ENCODE measurements at regions not wholly inside any gene's neighbourhood (a gene's known extent, or its start where the extent isn't known, plus 50 kb on each side); places are given as distances from the start of the nearest gene placed in this dataset.

DNA sequence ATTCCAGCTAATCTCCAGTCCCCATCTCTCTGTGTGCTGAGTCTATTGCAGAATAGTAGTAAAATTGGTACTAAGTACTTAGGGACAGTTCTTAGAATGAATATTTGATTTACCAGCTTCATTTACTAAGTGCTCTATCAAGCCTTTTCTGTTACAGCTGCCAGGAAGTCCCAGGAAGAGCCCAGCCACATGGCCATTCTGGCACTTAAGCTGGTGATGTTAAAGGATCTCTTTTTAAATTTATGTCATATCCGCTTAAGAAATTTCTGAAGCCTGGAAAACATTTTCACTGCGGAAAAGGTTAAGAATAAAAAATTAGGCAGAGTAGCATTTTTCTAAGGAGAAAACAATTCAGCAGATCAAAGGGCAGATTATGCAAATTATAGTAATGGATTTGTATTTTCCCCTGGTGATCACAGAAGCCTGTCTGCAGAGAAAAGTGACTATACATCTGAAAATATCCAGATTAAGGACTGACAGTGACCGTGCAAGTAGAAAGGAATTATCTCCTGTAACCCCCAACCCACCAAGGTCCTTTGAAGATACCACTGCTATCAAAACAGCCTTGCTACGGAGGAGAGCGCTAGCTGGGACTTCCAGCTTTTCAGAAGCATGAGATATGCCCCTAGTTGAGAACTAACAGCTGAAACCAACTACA, 260.8 kb downstream of the SH3BP4 start:
- WGBS, 2 donors: 60 to 66% methylated on average over 5 of the region's 5 CpGs
- no peak for DNase-seq
- TF ChIP-seq, protein P1, sequence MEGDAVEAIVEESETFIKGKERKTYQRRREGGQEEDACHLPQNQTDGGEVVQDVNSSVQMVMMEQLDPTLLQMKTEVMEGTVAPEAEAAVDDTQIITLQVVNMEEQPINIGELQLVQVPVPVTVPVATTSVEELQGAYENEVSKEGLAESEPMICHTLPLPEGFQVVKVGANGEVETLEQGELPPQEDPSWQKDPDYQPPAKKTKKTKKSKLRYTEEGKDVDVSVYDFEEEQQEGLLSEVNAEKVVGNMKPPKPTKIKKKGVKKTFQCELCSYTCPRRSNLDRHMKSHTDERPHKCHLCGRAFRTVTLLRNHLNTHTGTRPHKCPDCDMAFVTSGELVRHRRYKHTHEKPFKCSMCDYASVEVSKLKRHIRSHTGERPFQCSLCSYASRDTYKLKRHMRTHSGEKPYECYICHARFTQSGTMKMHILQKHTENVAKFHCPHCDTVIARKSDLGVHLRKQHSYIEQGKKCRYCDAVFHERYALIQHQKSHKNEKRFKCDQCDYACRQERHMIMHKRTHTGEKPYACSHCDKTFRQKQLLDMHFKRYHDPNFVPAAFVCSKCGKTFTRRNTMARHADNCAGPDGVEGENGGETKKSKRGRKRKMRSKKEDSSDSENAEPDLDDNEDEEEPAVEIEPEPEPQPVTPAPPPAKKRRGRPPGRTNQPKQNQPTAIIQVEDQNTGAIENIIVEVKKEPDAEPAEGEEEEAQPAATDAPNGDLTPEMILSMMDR (IDR thresholded peaks at IDR 0.05): no peak
- TF ChIP-seq POLR2A (IDR thresholded peaks at IDR 0.05): no peak
- Histone ChIP-seq H3K27ac (no peak overlapping the region), H3K36me3 (ENCODE audit: low read depth, missing control alignments) (no peaks in the 10 kb centered on the region), H3K4me1 (no peaks in the 10 kb centered on the region), H3K9me3 (no peaks in the 10 kb centered on the region), H3K4me3 (no peak overlapping the region), H3K27me3 (no peaks in the 10 kb centered on the region)
- intact Hi-C loops (cut with DNase I; ENCODE audit: low total_unique reads): no loop called here

DNA sequence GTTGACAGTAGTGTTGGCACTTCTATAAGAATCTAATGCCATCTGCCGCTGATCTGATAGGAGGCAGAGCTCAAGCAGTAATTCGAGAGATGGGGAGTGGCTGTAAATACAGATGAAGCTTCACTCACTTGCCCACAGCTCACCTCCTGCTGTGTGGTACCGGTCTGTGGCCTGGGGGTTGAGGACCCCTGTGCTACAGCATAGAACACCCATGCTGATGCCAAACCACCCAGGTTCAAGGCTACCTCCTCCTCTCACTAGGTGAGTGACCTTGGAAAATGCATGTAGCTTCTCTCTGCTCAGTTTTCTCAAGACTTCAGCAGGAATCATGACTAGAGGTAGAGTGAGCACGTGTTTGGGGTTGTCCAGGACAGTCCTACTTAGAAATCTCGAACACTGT, 263.4 kb downstream of the SH3BP4 start:
- WGBS, 2 donors: 80 to 91% methylated on average over 3 to 5 of the region's 5 CpGs
- Histone ChIP-seq H3K27ac (no peak overlapping the region), H3K27me3 (no peaks in the 10 kb centered on the region), H3K4me1 (no peaks in the 10 kb centered on the region), H3K9me3 (no peaks in the 10 kb centered on the region), H3K4me3 (no peak overlapping the region), H3K36me3 (ENCODE audit: low read depth, missing control alignments) (no peaks in the 10 kb centered on the region)
- TF ChIP-seq, protein P1 (IDR thresholded peaks at IDR 0.05): no peak
- no peak for TF ChIP-seq POLR2A (IDR thresholded peaks at IDR 0.05)
- no peak for DNase-seq
- intact Hi-C loops (cut with DNase I; ENCODE audit: low total_unique reads): no loop called here

DNA sequence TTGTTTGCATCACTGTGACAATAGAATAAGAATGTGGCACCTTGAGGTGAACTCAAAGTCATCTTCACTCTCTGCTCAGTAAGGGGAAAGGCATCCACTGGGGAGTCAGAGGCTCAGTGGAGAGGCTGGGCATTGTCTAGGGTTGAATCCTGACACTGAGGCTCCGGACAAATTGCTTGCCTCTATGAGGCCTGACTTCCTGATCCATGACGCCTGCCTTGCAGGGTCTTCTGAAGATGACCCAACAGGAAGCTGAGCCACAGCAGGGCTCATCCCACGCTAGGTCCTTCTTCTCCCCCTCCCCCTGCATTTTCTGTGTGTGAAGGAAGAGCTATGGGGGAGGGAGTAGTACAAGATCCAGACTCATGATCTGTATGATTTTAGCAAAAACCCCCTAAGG, 265.1 kb downstream of the SH3BP4 start:
- no peaks in the 10 kb centered on the region for H3K27me3 ChIP-seq
- no peaks in the 10 kb centered on the region for H3K4me1 ChIP-seq
- no peaks in the 10 kb centered on the region for H3K36me3 ChIP-seq (ENCODE audit: low read depth, missing control alignments)
- H3K27ac ChIP-seq: no peak overlapping the region
- H3K9me3 ChIP-seq: no peaks in the 10 kb centered on the region
- intact Hi-C loops (cut with DNase I; ENCODE audit: low total_unique reads): no loop called here
- H3K4me3 ChIP-seq: no peak overlapping the region
- no peak for DNase-seq
- WGBS, 2 donors: 52 to 54% methylated on average over 3 of the region's 3 CpGs
- TF ChIP-seq, protein P1 (IDR thresholded peaks at IDR 0.05): no peak
- no peak for TF ChIP-seq POLR2A (IDR thresholded peaks at IDR 0.05)

DNA sequence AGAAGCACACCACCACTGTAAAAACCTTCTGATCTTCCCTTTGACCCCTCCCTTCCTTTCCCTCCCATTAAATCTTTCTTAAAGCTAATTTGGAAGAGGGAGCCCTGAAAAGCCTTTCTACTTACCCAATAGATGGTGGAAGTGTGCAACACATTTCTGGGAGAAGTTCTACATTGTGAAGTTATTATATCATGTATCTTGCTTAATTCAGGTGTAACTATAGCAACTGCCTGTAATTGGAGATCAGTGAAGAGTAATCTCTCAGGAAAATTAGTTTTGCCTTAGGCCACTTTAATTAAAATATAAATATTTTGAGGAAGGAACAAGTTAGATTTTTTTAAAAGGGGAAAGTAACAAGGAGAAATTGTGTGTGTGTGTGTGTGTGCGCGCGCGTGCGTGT, 266.0 kb downstream of the SH3BP4 start:
- Histone ChIP-seq H3K4me3 (no peak overlapping the region), H3K9me3 (no peaks in the 10 kb centered on the region), H3K27ac (no peak overlapping the region), H3K36me3 (ENCODE audit: low read depth, missing control alignments) (no peaks in the 10 kb centered on the region), H3K27me3 (no peaks in the 10 kb centered on the region), H3K4me1 (no peaks in the 10 kb centered on the region)
- no peak for DNase-seq
- WGBS, 2 donors: 66 to 73% methylated on average over 5 of the region's 5 CpGs
- TF ChIP-seq, protein P1 (IDR thresholded peaks at IDR 0.05): no peak
- TF ChIP-seq POLR2A (IDR thresholded peaks at IDR 0.05): no peak
- intact Hi-C loops (cut with DNase I; ENCODE audit: low total_unique reads): no loop called here

DNA sequence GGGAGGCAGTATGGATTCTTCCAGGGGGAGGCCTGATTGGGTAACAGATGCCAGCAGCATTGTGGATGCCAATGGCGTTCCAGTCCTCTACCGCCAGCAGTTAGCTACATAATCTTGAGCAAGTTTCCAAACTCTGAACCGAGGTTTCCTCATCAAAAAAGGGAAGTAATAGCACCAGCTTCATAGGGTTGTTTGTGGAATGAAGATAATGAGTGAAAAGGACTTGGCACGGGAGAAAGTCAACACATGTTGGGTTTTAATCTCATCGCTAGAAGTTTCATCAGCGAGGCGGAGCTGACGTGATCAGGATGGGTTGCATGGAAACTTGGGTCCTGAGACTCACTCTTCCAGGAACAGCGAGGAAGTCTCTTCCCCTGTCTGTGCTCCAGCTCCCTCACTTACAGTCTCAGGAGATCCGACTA, 266.7 kb downstream of the SH3BP4 start:
- DNase-seq: no peak

More for the DNA sequence above, 266.7 kb downstream of the SH3BP4 start:
- intact Hi-C loops (cut with DNase I; ENCODE audit: low total_unique reads): no loop called here
- Histone ChIP-seq H3K4me1 (no peaks in the 10 kb centered on the region), H3K4me3 (no peak overlapping the region), H3K36me3 (ENCODE audit: low read depth, missing control alignments) (no peaks in the 10 kb centered on the region), H3K9me3 (no peaks in the 10 kb centered on the region), H3K27ac (no peak overlapping the region), H3K27me3 (no peaks in the 10 kb centered on the region)
- TF ChIP-seq, protein P1 (IDR thresholded peaks at IDR 0.05): no peak
- TF ChIP-seq POLR2A (IDR thresholded peaks at IDR 0.05): no peak
- WGBS, 2 donors: 59 to 75% methylated on average over 10 of the region's 10 CpGs

Measured in testis (tissue), 2 donors.